GM03348 (cell line): ENCODE measurements at regions not wholly inside any gene's neighbourhood (a gene's known extent, or its start where the extent isn't known, plus 50 kb on each side); places are given as distances from the start of the nearest gene placed in this dataset.

Experiments
- DNase-seq: peaks from one replicate; pipeline ENCODE4 v3.0.0; 2012; ENCODE audit warnings: low spot score

- peak; percentile 3 for DNase-seq
These were observed 548.5 kb downstream of the SLITRK1 start for GRCh38 chr13:83333614-83334388.

GRCh38 chr13:83332751-83333150, 549.5 kb downstream of the SLITRK1 start:
- DNase-seq: no peak

- no peak for DNase-seq
These were observed 555.2 kb downstream of the SLITRK1 start for GRCh38 chr13:83327091-83327490.

- DNase-seq: peak; percentile 67
These were observed 557.0 kb downstream of the SLITRK1 start for GRCh38 chr13:83325125-83325853.

- DNase-seq: peak; percentile 4
These were observed 570.2 kb downstream of the SLITRK1 start for GRCh38 chr13:83311886-83312577.

- no peak for DNase-seq
These were observed 583.7 kb downstream of the SLITRK1 start for GRCh38 chr13:83298617-83299016.

GRCh38 chr13:83297586-83298290, 584.5 kb downstream of the SLITRK1 start:
- DNase-seq: peak; percentile 10

- no peak for DNase-seq
These were observed 586.6 kb downstream of the SLITRK1 start for GRCh38 chr13:83295686-83296085.

- no peak for DNase-seq
These were observed 595.5 kb downstream of the SLITRK1 start for GRCh38 chr13:83286737-83287136.

GRCh38 chr13:83281654-83282053, 600.6 kb downstream of the SLITRK1 start:
- no peak for DNase-seq

GRCh38 chr13:83274679-83275078, 607.6 kb downstream of the SLITRK1 start:
- no peak for DNase-seq

GRCh38 chr13:83272652-83273240, 609.5 kb downstream of the SLITRK1 start:
- no peak for DNase-seq

GRCh38 chr13:83272076-83272475, 610.2 kb downstream of the SLITRK1 start:
- no peak for DNase-seq

- no peak for DNase-seq
These were observed 617.0 kb downstream of the SLITRK1 start for GRCh38 chr13:83265279-83265678.

GRCh38 chr13:83248751-83249150, 633.5 kb downstream of the SLITRK1 start:
- no peak for DNase-seq

- no peak for DNase-seq
These were observed 649.6 kb downstream of the SLITRK1 start for GRCh38 chr13:83232626-83233025.

GRCh38 chr13:83229574-83230305, 652.5 kb downstream of the SLITRK1 start:
- DNase-seq: no peak

- no peak for DNase-seq
These were observed 658.7 kb downstream of the SLITRK1 start for GRCh38 chr13:83223546-83223945.

GRCh38 chr13:83221813-83222241, 660.4 kb downstream of the SLITRK1 start:
- DNase-seq: peak; percentile 16

- DNase-seq: no peak
These were observed 661.0 kb downstream of the SLITRK1 start for GRCh38 chr13:83221256-83221655.

GRCh38 chr13:83220241-83220640, 662.0 kb downstream of the SLITRK1 start:
- DNase-seq: no peak
